Vagina (tissue), 2 donors: ENCODE measurements at regions not wholly inside any gene's neighbourhood (a gene's known extent, or its start where the extent isn't known, plus 50 kb on each side); places are given as distances from the start of the nearest gene placed in this dataset.

ENCODE experiments used
- CTCF ChIP-seq, 3 experiments: fragments of 450-650 bp in 2 of 3; fragments of 200-600 bp in 1 of 3; sonication (generic) in 1 of 3; IDR thresholded peaks; one replicate each; pipeline ENCODE4 v1.5.1; 2017 to 2019; ENCODE audit warnings: antibody characterized with exemption in 3 of 3, mild to moderate bottlenecking in 2 of 3, moderate library complexity in 2 of 3
- POLR2A ChIP-seq, 2 donors: fragments of 450-650 bp; IDR thresholded peaks; one replicate each; pipeline ENCODE4 v1.6.1; 2017; ENCODE audit warnings: antibody characterized with exemption in 2 of 2, mild to moderate bottlenecking in 2 of 2, moderate library complexity in 2 of 2

- no peak for TF ChIP-seq CTCF (IDR thresholded peaks at IDR 0.05)
- TF ChIP-seq POLR2A (IDR thresholded peaks at IDR 0.05), result no peak
Observed at GRCh38 chr4:141571793-141572192, 64.6 kb upstream of the IL15 start.
